Mesothelial cell of epicardium (in vitro differentiated cells): ENCODE measurements at regions not wholly inside any gene's neighbourhood (a gene's known extent, or its start where the extent isn't known, plus 50 kb on each side); places are given as distances from the start of the nearest gene placed in this dataset.
"Not testable (repeated sequence)": the region's sequence is repeated elsewhere in the genome, so short reads cannot be mapped to it uniquely, and the experiment has no call there.

Experiments used
- DNase-seq, 2 experiments: peaks; one replicate each; pipeline ENCODE4 v3.0.0; 2021; ENCODE audit warnings: low spot score in 2 of 2; ENCODE audit not compliant: unreplicated experiment in 2 of 2
- H3K27ac Mint-ChIP-seq: 2 replicates; pipeline ENCODE4 v1.8.0; 2021; ENCODE audit warnings: mixed read lengths
- H3K27me3 Mint-ChIP-seq: 2 replicates; pipeline ENCODE4 v1.8.0; 2021; ENCODE audit warnings: low read depth, mixed read lengths
- H3K36me3 Mint-ChIP-seq: 2 replicates; pipeline ENCODE4 v1.8.0; 2021; ENCODE audit warnings: mixed read lengths
- H3K4me1 Mint-ChIP-seq: 2 replicates; pipeline ENCODE4 v1.8.0; 2021; ENCODE audit warnings: mixed read lengths
- H3K4me3 Mint-ChIP-seq: 2 replicates; pipeline ENCODE4 v1.8.0; 2021; ENCODE audit warnings: mild to moderate bottlenecking, moderate library complexity, mixed read lengths
- H3K9me3 Mint-ChIP-seq: 2 replicates; pipeline ENCODE4 v1.8.0; 2021; ENCODE audit warnings: mixed read lengths
- CTCF ChIP-seq: fragments of 200-600 bp; sonication (generic); IDR thresholded peaks from one replicate; pipeline ENCODE4 v1.5.0; 2021; ENCODE audit warnings: antibody characterized with exemption; ENCODE audit not compliant: unreplicated experiment

- Mint-ChIP-seq H3K27me3 (no peaks in the 10 kb centered on the region), H3K4me3 (no peak overlapping the region), H3K36me3 (no peaks in the 10 kb centered on the region), H3K9me3 (no peaks in the 10 kb centered on the region), H3K27ac (no peak overlapping the region), H3K4me1 (peaks cover 4% of the 10 kb centered on the region)
- TF ChIP-seq CTCF: no peak
- DNase-seq: no peak
These were observed 243.9 kb upstream of the MKLN1 start for GRCh38 chr7:131083781-131084180.

GRCh38 chr7:131084336-131084735 is 243.3 kb upstream of the MKLN1 start:
- H3K27me3 Mint-ChIP-seq, H3K9me3 Mint-ChIP-seq, DNase-seq, H3K36me3 Mint-ChIP-seq, H3K4me1 Mint-ChIP-seq, H3K4me3 Mint-ChIP-seq, H3K27ac Mint-ChIP-seq: not testable (repeated sequence)

GRCh38 chr7:131087756-131088658 is 239.7 kb upstream of the MKLN1 start:
- Mint-ChIP-seq H3K27ac (no peak overlapping the region), H3K4me1 (peaks cover 21% of the 10 kb centered on the region)

GRCh38 chr7:131090188-131090587 is 237.5 kb upstream of the MKLN1 start:
- Mint-ChIP-seq H3K27ac (no peak overlapping the region), H3K9me3 (no peaks in the 10 kb centered on the region), H3K36me3 (no peaks in the 10 kb centered on the region), H3K27me3 (no peaks in the 10 kb centered on the region), H3K4me3 (no peak overlapping the region), H3K4me1 (peaks cover 21% of the 10 kb centered on the region)
- no peak for DNase-seq
- no peak for TF ChIP-seq CTCF

More at GRCh38 chr7:131087756-131088658, 239.7 kb upstream of the MKLN1 start:
- DNase-seq: no peak
- H3K4me3 Mint-ChIP-seq: no peak overlapping the region
- no peak for TF ChIP-seq CTCF
- no peaks in the 10 kb centered on the region for H3K36me3 Mint-ChIP-seq
- H3K27me3 Mint-ChIP-seq: no peaks in the 10 kb centered on the region
- H3K9me3 Mint-ChIP-seq: no peaks in the 10 kb centered on the region

GRCh38 chr7:131090886-131091692 is 236.6 kb upstream of the MKLN1 start:
- no peak for DNase-seq
- Mint-ChIP-seq H3K9me3 (no peaks in the 10 kb centered on the region), H3K4me1 (peaks cover 21% of the 10 kb centered on the region), H3K27me3 (no peaks in the 10 kb centered on the region), H3K36me3 (no peaks in the 10 kb centered on the region), H3K4me3 (no peak overlapping the region), H3K27ac (peak overlapping the region; percentile 17)
- no peak for TF ChIP-seq CTCF

GRCh38 chr7:131094685-131095084 is 233.0 kb upstream of the MKLN1 start:
- no peak overlapping the region for H3K4me3 Mint-ChIP-seq

More at GRCh38 chr7:131094685-131095084, 233.0 kb upstream of the MKLN1 start:
- DNase-seq: no peak
- H3K27me3 Mint-ChIP-seq: no peaks in the 10 kb centered on the region
- H3K4me1 Mint-ChIP-seq: peaks cover 16% of the 10 kb centered on the region
- no peaks in the 10 kb centered on the region for H3K36me3 Mint-ChIP-seq
- H3K27ac Mint-ChIP-seq: no peak overlapping the region
- TF ChIP-seq CTCF: no peak
- H3K9me3 Mint-ChIP-seq: no peaks in the 10 kb centered on the region
